Activated T-cell treated with anti-CD3 and anti-CD28 coated beads, Interleukin-2, amount 50 U/mL, for 72 hours (primary cell): ENCODE measurements at regions not wholly inside any gene's neighbourhood (a gene's known extent, or its start where the extent isn't known, plus 50 kb on each side); places are given as distances from the start of the nearest gene placed in this dataset.

Experiments used
- ATAC-seq, 2 donors: fragments of 150-1000 bp; cut with Tn5 transposase; replicated peaks in 1 of 2; 2 replicates each; pipeline ENCODE4 v1.10.0; 2021; ENCODE audit warnings: moderate library complexity in 2 of 2, mild to moderate bottlenecking in 1 of 2
- DNase-seq, 2 donors: peaks; one replicate each; pipeline ENCODE4 v3.0.0; 2021 to 2022; ENCODE audit warnings: mixed read lengths in 1 of 2
- H3K27ac Mint-ChIP-seq: one replicate; pipeline ENCODE4 v1.8.0; 2022; ENCODE audit warnings: mild to moderate bottlenecking, moderate library complexity, mixed read lengths
- H3K27me3 Mint-ChIP-seq: one replicate; pipeline ENCODE4 v1.8.0; 2022; ENCODE audit warnings: low read depth, mixed read lengths
- H3K36me3 Mint-ChIP-seq, 2 donors: one replicate each; pipeline ENCODE4 v1.8.0; 2022; ENCODE audit warnings: mixed read lengths in 2 of 2, mild to moderate bottlenecking in 1 of 2; ENCODE audit not compliant: insufficient read depth in 2 of 2
- H3K4me1 Mint-ChIP-seq: one replicate; pipeline ENCODE4 v1.8.0; 2022; ENCODE audit warnings: low read depth, mixed read lengths
- H3K4me3 Mint-ChIP-seq, 2 donors: one replicate each; pipeline ENCODE4 v1.8.0; 2022; ENCODE audit warnings: mild to moderate bottlenecking in 2 of 2, mixed read lengths in 2 of 2, moderate library complexity in 2 of 2
- H3K9me3 Mint-ChIP-seq, 2 donors: one replicate each; pipeline ENCODE4 v1.8.0; 2022; ENCODE audit warnings: mixed read lengths in 2 of 2

DNA sequence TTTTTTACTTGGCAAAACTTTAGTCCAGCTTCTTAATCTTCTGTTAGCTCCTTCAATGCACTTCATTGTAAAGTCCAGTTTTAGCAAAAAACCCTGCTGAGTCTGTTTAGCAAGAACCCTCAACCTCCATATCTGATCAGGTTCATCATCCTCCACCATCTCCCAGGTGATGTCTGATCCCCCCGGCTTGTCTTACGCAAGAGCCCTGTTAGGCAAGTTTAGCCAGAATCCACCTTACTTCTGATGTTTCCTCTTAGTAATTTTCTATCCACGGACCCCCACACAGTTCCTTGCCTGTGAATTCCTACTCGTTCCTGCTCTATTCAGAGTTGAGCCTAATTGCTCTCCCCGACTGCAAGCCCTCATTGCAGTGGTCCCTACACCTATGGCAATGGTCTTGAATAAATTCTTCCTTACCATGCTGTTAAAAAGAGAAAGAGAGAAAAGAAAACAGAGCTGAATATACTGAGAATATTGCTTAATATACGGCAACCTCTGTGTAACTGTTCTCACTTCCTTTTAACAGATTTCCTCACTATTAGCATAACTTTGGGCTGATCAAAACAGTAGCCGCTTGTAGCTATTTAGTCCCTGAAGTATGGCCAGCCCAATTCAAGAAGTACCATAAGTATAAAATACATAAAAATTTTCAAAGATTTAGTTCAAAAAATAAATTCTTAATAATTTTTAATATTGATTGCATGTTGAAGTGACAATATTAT lies 78.7 kb upstream of the MME start:
- Mint-ChIP-seq H3K36me3 (no peaks in the 10 kb centered on the region), H3K9me3 (peaks cover 0 to 4% of the 10 kb centered on the region in 2 donors), H3K4me1 (no peaks in the 10 kb centered on the region), H3K27ac (no peak overlapping the region), H3K27me3 (no peaks in the 10 kb centered on the region), H3K4me3 (no peak overlapping the region)
- DNase-seq (no peak), ATAC-seq (no peak)

DNA sequence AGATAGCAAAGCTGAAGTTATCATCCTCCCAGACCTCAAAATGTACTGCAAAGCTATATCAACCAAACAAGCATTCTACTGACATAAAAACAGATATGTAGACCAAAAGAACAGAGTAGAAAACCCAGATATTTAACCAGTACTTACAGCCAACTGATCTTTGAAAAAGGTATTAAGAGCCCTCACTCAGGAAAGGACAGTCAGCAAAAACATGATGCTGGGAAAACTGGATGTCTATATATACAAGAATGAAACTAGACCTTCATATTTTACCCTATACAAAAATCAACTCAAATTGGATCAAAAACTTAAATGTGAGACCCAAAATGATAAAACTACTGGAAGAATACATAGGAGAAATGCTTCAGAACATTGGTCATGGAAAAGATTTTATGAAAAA lies 87.5 kb upstream of the MME start:
- no peaks in the 10 kb centered on the region for H3K4me1 Mint-ChIP-seq
- no peaks in the 10 kb centered on the region for H3K27me3 Mint-ChIP-seq
- H3K4me3 Mint-ChIP-seq, result no peak overlapping the region
- H3K9me3 Mint-ChIP-seq, result no peaks in the 10 kb centered on the region
- ATAC-seq, result no peak
- no peak overlapping the region for H3K27ac Mint-ChIP-seq
- H3K36me3 Mint-ChIP-seq, result no peaks in the 10 kb centered on the region
- DNase-seq, result no peak

DNA sequence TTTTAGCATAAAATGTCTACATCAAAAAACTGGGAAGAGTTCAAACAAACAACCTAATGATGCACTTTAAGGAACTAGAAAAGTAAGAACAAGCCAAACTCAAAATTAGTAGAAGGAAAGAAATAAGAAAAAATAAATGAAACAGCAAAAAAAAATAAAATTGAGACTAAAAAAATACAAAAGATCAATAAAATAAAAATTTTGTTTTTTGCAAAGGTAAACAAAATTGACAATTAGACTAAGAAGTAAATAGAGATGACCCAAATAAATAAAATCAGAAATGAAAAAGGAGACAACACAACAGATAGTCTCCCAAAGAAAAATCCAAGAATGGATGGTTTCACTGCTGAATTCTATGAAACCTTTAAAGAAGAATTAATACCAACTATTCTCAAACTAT lies 89.6 kb upstream of the MME start:
- H3K4me3 Mint-ChIP-seq, result no peak overlapping the region
- no peaks in the 10 kb centered on the region for H3K27me3 Mint-ChIP-seq
- ATAC-seq (no peak), DNase-seq (no peak)
- no peaks in the 10 kb centered on the region for H3K36me3 Mint-ChIP-seq
- peaks cover 0 to 2% of the 10 kb centered on the region in 2 donors for H3K9me3 Mint-ChIP-seq
- H3K27ac Mint-ChIP-seq, result no peak overlapping the region
- H3K4me1 Mint-ChIP-seq, result no peaks in the 10 kb centered on the region

- ATAC-seq (no peak), DNase-seq (no peak)
- Mint-ChIP-seq H3K36me3 (no peaks in the 10 kb centered on the region), H3K9me3 (peaks cover 0 to 4% of the 10 kb centered on the region in 2 donors), H3K27ac (no peak overlapping the region), H3K4me3 (no peak overlapping the region), H3K27me3 (no peaks in the 10 kb centered on the region), H3K4me1 (no peaks in the 10 kb centered on the region)
Measured at GRCh38 chr3:154987846-154988245, 92.3 kb upstream of the MME start.

- DNase-seq (no peak), ATAC-seq (no peak)
- no peaks in the 10 kb centered on the region for H3K36me3 Mint-ChIP-seq
- H3K4me1 Mint-ChIP-seq, result no peaks in the 10 kb centered on the region
- no peak overlapping the region for H3K4me3 Mint-ChIP-seq
- peaks cover 0 to 2% of the 10 kb centered on the region in 2 donors for H3K9me3 Mint-ChIP-seq
- H3K27ac Mint-ChIP-seq, result no peak overlapping the region
- no peaks in the 10 kb centered on the region for H3K27me3 Mint-ChIP-seq
Measured at GRCh38 chr3:154981664-154982063, 98.5 kb upstream of the MME start.

DNA sequence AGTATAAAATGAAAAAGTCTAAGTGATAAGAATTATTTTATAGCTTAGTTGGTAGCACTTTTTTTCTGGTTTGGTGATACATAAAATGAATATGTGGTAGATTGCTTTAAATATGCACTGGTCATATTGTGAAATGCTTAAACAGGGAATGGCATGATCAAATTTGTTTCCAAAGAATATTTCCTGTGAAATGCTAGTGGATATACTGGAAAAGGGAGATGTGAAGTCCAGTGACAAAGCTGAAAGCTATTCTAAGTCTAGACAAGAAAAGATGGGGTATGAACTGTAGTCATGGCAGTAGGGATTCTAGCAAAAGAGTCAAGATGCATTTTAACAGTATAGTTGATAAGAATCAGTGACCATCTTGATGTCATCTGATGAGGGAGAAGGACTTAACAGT lies 98.9 kb upstream of the MME start:
- Mint-ChIP-seq H3K4me3 (no peak overlapping the region), H3K4me1 (no peaks in the 10 kb centered on the region), H3K27me3 (no peaks in the 10 kb centered on the region), H3K36me3 (no peaks in the 10 kb centered on the region), H3K9me3 (peaks cover 0 to 2% of the 10 kb centered on the region in 2 donors), H3K27ac (no peak overlapping the region)
- no peak for ATAC-seq
- no peak for DNase-seq

- H3K27ac Mint-ChIP-seq, result no peak overlapping the region
- H3K36me3 Mint-ChIP-seq, result no peaks in the 10 kb centered on the region
- ATAC-seq (no peak), DNase-seq (no peak)
- H3K4me3 Mint-ChIP-seq, result no peak overlapping the region
- H3K27me3 Mint-ChIP-seq, result no peaks in the 10 kb centered on the region
- H3K4me1 Mint-ChIP-seq, result no peaks in the 10 kb centered on the region
- peaks cover 0 to 2% of the 10 kb centered on the region in 2 donors for H3K9me3 Mint-ChIP-seq
Measured at GRCh38 chr3:154979331-154979730, 100.8 kb upstream of the MME start.

GRCh38 chr3:154977666-154978065 lies 102.5 kb upstream of the MME start:
- H3K27ac Mint-ChIP-seq, result no peak overlapping the region
- DNase-seq (no peak), ATAC-seq (no peak)
- H3K4me3 Mint-ChIP-seq, result no peak overlapping the region
- H3K9me3 Mint-ChIP-seq, result no peaks in the 10 kb centered on the region
- no peaks in the 10 kb centered on the region for H3K27me3 Mint-ChIP-seq
- no peaks in the 10 kb centered on the region for H3K4me1 Mint-ChIP-seq
- H3K36me3 Mint-ChIP-seq, result no peaks in the 10 kb centered on the region

GRCh38 chr3:154976072-154976983 lies 103.8 kb upstream of the MME start:
- ATAC-seq (no peak), DNase-seq (no peak)
- Mint-ChIP-seq H3K4me1 (no peaks in the 10 kb centered on the region), H3K27me3 (no peaks in the 10 kb centered on the region), H3K4me3 (no peak overlapping the region), H3K27ac (no peak overlapping the region), H3K36me3 (no peaks in the 10 kb centered on the region), H3K9me3 (no peaks in the 10 kb centered on the region)

DNA sequence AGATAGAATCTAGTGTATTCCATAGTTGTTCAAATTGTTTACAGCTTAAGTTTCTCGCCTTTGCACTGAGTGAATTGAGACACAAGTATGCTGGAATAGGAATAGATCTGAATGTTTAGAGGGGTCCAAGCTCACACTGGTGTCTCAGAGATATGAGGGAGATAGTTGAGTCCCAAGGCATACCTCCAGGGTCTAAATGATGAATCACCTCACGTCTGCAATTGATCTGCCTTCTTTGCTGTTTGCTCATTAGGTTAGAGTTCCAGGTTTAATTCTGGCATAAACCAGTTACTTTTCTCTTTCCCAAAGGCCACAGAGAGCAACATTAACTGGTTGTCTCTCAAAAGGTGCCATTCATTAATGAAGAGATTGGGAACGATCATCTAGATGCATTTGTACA lies 106.3 kb upstream of the MME start:
- Mint-ChIP-seq H3K4me3 (no peak overlapping the region), H3K27me3 (no peaks in the 10 kb centered on the region), H3K36me3 (no peaks in the 10 kb centered on the region), H3K9me3 (no peaks in the 10 kb centered on the region), H3K27ac (no peak overlapping the region), H3K4me1 (no peaks in the 10 kb centered on the region)
- ATAC-seq, result no peak
- DNase-seq, result no peak

GRCh38 chr3:154972951-154973350 lies 107.2 kb upstream of the MME start:
- Mint-ChIP-seq H3K27me3 (no peaks in the 10 kb centered on the region), H3K9me3 (no peaks in the 10 kb centered on the region), H3K4me1 (no peaks in the 10 kb centered on the region), H3K27ac (no peak overlapping the region), H3K4me3 (no peak overlapping the region), H3K36me3 (no peaks in the 10 kb centered on the region)
- ATAC-seq (no peak), DNase-seq (no peak)

DNA sequence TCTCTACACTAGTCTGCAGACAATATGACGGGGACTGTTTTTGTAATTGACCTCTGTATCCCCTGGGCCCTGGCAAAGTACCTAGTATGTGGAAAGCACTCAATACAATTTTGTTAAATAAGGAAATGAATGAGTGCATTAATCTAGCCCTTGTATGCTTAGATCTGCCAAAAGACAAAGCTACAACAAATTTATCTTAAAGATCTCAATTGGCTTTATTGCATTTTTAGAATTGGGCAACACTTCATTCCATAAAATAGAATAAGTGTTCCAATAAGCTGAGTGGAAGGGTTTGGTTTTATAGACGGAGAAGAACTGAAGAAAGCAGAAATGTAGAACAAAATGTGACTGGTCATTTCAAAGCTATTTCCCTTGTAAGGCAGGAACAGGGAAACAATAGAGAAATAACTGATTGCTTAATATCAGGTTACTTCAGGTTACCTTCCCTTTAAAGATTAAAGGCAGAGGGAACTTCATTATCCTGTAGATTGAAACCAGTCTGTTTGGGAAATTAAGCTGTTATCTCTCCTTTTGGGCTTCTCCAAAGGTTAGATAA lies 108.3 kb upstream of the MME start:
- Mint-ChIP-seq H3K27me3 (no peaks in the 10 kb centered on the region), H3K4me3 (no peak overlapping the region), H3K27ac (no peak overlapping the region), H3K36me3 (no peaks in the 10 kb centered on the region), H3K9me3 (no peaks in the 10 kb centered on the region), H3K4me1 (no peaks in the 10 kb centered on the region)
- DNase-seq (no peak), ATAC-seq (no peak)

DNA sequence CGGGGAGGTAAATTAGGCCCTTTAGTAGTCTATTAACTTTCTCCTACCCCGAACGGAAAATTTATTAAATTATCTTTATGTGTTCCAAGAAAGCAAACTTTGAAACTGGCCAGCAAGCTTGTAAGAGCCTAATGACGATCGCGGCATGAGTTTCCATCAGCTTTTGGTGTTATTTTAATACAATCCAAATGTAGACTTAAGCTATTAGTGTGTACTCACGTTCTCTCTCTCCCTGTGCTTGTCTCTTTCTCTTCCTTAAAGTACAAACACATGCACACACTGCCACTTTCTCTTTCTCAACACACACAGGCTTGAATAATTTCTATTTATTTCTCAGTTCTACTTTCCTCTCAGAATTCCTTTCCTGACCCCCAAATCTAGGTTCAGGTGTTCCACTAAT lies 108.8 kb upstream of the MME start:
- H3K9me3 Mint-ChIP-seq, result no peaks in the 10 kb centered on the region
- ATAC-seq (no peak), DNase-seq (no peak)
- H3K27me3 Mint-ChIP-seq, result no peaks in the 10 kb centered on the region
- no peak overlapping the region for H3K27ac Mint-ChIP-seq
- H3K36me3 Mint-ChIP-seq, result no peaks in the 10 kb centered on the region
- no peaks in the 10 kb centered on the region for H3K4me1 Mint-ChIP-seq
- H3K4me3 Mint-ChIP-seq, result no peak overlapping the region
